DND-41 (cell line): ENCODE measurements at regions not wholly inside any gene's neighbourhood (a gene's known extent, or its start where the extent isn't known, plus 50 kb on each side); places are given as distances from the start of the nearest gene placed in this dataset.

Experiments
- CTCF ChIP-seq: IDR thresholded peaks from 2 replicates; pipeline ENCODE4 v1.5.1; 2012; ENCODE audit warnings: borderline replicate concordance, low read length, moderate library complexity, mild to moderate bottlenecking; ENCODE audit not compliant: poor library complexity, severe bottlenecking; ENCODE audit errors: extremely low read depth
- EZH2 ChIP-seq: IDR thresholded peaks from 3 replicates; pipeline ENCODE4 v1.6.1; 2012; ENCODE audit warnings: borderline replicate concordance, low read depth, mild to moderate bottlenecking, moderate library complexity, low read length, inconsistent platforms; ENCODE audit not compliant: severe bottlenecking

GRCh38 chr10:78401624-78402367 lies 368.1 kb downstream of the RPS24 start:
- TF ChIP-seq CTCF (no peak), EZH2 (no peak)
